GM12864 (cell line): ENCODE measurements at regions not wholly inside any gene's neighbourhood (a gene's known extent, or its start where the extent isn't known, plus 50 kb on each side); places are given as distances from the start of the nearest gene placed in this dataset.

ENCODE experiments used
- DNase-seq: peaks from one replicate; pipeline ENCODE4 v3.0.0-alpha.2; 2011; ENCODE audit warnings: low read depth
- H3K4me3 ChIP-seq: 2 replicates; pipeline ENCODE4 v1.5.1; 2011; ENCODE audit warnings: mild to moderate bottlenecking, low read depth, low read length, control low read depth
- CTCF ChIP-seq: IDR thresholded peaks from 2 replicates; pipeline ENCODE4 v1.5.1; 2011; ENCODE audit warnings: low read depth, mild to moderate bottlenecking, moderate library complexity, low read length, control low read depth, inconsistent platforms; ENCODE audit errors: missing control alignments

GRCh38 chr1:59070610-59071009, 226.3 kb upstream of the FGGY start:
- no peak for TF ChIP-seq CTCF
- DNase-seq, result no peak
- H3K4me3 ChIP-seq, result no peak overlapping the region

DNA sequence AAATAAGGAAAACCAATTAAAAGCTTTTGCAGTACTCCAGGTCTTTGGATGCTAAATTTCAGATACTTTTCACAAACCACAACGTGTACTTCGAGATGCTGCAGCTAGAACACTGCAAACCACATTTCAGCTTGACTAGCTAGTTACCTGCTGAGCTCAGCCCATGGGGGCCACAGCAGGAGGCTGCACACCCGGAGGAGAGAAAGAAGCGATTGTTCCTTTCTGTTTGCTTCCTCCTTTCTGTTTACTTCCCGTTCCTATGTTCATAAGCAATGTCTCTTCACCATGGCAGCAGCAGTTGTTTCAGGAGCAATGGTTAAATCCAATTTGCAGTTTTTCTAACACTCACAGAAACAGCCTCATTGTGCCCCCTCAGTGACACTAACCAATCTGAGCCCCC, 225.6 kb upstream of the FGGY start:
- no peak for TF ChIP-seq CTCF
- DNase-seq, result no peak

GRCh38 chr1:59071876-59072582, 224.9 kb upstream of the FGGY start:
- TF ChIP-seq CTCF, result no peak
- DNase-seq, result peak; percentile 18
- H3K4me3 ChIP-seq, result no peak overlapping the region

More for the DNA sequence above, 225.6 kb upstream of the FGGY start:
- H3K4me3 ChIP-seq, result no peak overlapping the region

GRCh38 chr1:59072583-59072947, 224.3 kb upstream of the FGGY start:
- TF ChIP-seq CTCF, result no peak
- DNase-seq, result no peak
- H3K4me3 ChIP-seq, result no peak overlapping the region

DNA sequence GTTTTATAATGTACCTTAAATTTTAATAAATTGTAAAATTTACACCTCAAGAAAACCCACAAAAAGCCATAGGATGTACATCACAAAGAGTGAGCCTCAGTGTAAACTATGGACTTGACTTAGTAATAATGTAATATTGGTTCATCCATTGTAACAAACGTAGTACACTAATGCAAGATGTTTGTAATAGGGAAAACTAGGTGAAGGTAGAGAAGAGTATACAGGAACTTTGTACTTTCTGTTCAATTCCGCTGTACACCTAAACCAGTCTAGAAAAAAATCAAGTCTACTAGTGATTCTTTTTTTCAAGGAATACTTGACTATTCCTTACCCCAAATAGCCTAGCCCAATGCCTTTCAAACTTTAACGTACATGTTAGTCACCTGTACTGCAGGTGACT, 222.3 kb upstream of the FGGY start:
- no peak for DNase-seq
- no peak overlapping the region for H3K4me3 ChIP-seq
- TF ChIP-seq CTCF, result no peak

DNA sequence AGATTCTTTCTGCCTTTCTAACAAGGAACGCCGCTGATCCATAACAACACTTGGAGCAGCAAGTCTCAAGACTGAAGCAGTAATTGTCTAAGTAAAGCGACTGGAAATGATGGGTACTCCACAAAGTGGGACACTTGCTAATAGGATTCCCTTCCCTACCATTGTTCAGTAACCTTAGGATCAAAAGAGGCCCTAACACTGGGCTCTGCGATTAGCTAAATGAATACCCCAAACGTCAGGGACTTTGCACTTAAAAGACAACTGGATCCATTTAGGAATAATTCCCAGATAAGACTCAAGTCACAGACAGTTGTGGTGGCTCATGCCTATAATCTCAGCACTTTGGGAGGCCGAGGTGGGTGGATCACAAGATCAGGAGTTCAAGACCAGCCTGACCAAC, 221.9 kb upstream of the FGGY start:
- no peak overlapping the region for H3K4me3 ChIP-seq
- no peak for DNase-seq
- no peak for TF ChIP-seq CTCF

DNA sequence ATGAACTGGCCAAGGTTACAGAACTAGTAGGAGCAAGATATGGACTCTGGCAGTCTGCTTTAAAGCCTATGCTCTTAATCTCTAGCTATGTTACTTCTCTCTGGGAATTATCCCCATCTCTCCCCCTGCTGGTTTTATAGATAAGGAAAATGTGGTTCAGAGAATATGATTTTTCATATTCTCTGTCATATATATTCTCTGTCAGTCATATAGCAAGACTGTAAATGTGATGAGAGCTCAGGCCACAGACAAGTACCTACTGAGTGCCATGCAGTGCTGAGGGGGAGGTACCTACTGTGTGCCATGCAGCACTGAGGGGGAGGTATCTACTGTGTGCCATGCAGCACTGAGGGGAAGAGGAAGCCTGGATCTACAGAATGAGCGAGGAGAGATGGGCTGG, 220.3 kb upstream of the FGGY start:
- TF ChIP-seq CTCF, result no peak
- no peak overlapping the region for H3K4me3 ChIP-seq
- DNase-seq, result no peak
